Left ventricle myocardium inferior (tissue), 1 donor: ENCODE measurements at regions not wholly inside any gene's neighbourhood (a gene's known extent, or its start where the extent isn't known, plus 50 kb on each side); places are given as distances from the start of the nearest gene placed in this dataset.

Experiments
- DNase-seq: peaks from one replicate; pipeline ENCODE4 v3.0.0-alpha.2; 2020
- H3K27ac ChIP-seq: fragments of 200-600 bp; replicated peaks from 2 replicates; pipeline ENCODE4 v1.8.0; 2021
- H3K27me3 ChIP-seq: fragments of 200-600 bp; 2 replicates; pipeline ENCODE4 v1.8.0; 2021; ENCODE audit warnings: low read depth
- H3K36me3 ChIP-seq: fragments of 200-600 bp; 2 replicates; pipeline ENCODE4 v1.8.0; 2021
- H3K4me1 ChIP-seq: fragments of 200-600 bp; 2 replicates; pipeline ENCODE4 v1.8.0; 2021
- H3K4me3 ChIP-seq: fragments of 200-600 bp; 2 replicates; pipeline ENCODE4 v1.8.0; 2021; ENCODE audit warnings: mild to moderate bottlenecking, moderate library complexity
- H3K9me3 ChIP-seq: fragments of 200-600 bp; replicated peaks from 2 replicates; pipeline ENCODE4 v1.8.0; 2021
- intact Hi-C: fragments of 100-400 bp; cut with micrococcal nuclease; formaldehyde crosslinking; loops from one replicate; pipeline ENCODE4 v1.11.0; 2022
- TF ChIP-seq, protein P1 (sequence below): fragments of 200-600 bp; IDR thresholded peaks from 2 replicates; pipeline ENCODE4 v1.8.0; 2021; ENCODE audit warnings: antibody characterized with exemption, mild to moderate bottlenecking, borderline replicate concordance
- donor health status: DM: no; HTN: yes; CAD: no; lungs with severe emphysema.

DNA sequence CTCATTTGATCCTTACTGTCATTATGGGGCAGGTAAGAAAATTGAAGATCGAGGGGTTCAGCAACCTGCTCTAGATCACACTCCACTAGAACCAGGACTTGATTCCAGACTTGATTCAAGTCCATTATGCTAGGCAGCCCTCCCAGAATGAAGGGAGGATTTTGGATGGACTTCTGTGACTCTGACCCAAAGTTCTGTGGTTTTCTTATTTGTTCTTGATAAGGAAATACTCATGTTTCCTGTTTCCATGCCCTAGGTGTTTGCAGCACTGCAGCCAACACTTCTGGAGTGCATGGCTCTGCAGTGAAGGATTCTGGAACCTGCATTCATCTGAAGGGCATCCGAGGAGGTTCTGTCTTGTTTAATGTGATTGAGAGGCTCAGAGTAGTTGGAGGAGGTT, 140.0 kb downstream of the FCRL5 start:
- intact Hi-C loops, result no loop called here
- TF ChIP-seq, protein P1, sequence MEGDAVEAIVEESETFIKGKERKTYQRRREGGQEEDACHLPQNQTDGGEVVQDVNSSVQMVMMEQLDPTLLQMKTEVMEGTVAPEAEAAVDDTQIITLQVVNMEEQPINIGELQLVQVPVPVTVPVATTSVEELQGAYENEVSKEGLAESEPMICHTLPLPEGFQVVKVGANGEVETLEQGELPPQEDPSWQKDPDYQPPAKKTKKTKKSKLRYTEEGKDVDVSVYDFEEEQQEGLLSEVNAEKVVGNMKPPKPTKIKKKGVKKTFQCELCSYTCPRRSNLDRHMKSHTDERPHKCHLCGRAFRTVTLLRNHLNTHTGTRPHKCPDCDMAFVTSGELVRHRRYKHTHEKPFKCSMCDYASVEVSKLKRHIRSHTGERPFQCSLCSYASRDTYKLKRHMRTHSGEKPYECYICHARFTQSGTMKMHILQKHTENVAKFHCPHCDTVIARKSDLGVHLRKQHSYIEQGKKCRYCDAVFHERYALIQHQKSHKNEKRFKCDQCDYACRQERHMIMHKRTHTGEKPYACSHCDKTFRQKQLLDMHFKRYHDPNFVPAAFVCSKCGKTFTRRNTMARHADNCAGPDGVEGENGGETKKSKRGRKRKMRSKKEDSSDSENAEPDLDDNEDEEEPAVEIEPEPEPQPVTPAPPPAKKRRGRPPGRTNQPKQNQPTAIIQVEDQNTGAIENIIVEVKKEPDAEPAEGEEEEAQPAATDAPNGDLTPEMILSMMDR, result no peak
- H3K4me1 ChIP-seq, result no peaks in the 10 kb centered on the region
- no peak overlapping the region for H3K4me3 ChIP-seq
- no peaks in the 10 kb centered on the region for H3K9me3 ChIP-seq
- H3K36me3 ChIP-seq, result no peaks in the 10 kb centered on the region
- no peak overlapping the region for H3K27ac ChIP-seq
- DNase-seq, result no peak
- peaks cover 27% of the 10 kb centered on the region for H3K27me3 ChIP-seq

DNA sequence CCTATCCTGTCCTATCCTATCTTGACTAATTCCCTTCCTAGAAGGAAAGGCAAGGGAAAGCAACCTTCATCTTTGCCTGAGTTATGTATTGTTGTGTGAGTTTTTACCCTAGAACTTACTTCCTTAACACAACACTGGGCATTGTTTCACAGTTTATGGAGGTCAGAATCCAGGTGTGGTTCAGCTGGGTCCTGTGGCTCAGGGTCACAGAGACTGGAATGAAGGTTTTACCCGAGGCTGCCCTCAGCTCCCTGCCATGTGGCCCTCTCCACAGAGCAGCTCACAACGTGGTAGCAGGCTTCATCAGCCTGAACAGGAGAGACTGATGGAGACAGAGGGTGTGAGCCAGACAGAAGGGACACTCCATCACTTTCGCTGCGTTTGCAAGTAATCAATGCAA, 140.5 kb downstream of the FCRL5 start:
- Histone ChIP-seq H3K27ac (no peak overlapping the region), H3K4me1 (no peaks in the 10 kb centered on the region), H3K36me3 (no peaks in the 10 kb centered on the region), H3K9me3 (no peaks in the 10 kb centered on the region), H3K4me3 (no peak overlapping the region), H3K27me3 (peaks cover 21% of the 10 kb centered on the region)
- TF ChIP-seq, protein P1, result no peak
- intact Hi-C loops, result no loop called here
- no peak for DNase-seq

DNA sequence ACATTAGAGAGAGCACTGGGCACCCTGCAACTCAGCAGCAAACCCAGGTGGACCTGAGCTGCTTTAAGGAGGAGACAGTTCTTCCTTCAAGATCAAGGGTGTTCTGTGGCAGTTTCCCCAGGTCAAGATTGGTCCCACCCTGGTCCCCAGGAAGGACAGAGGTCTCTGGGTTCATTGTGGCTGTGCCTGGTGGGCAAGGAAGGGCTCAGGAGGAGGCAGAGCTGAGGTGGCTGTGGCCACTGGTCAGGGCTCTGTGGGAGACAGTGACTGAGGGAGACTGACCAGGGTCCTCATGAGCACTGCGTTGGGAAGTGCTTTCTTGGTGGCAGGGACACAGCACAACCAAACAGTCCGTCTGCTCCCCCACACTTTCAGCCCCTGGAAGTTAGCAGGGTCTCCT, 141.3 kb downstream of the FCRL5 start:
- Histone ChIP-seq H3K4me1 (no peaks in the 10 kb centered on the region), H3K27me3 (peaks cover 17% of the 10 kb centered on the region), H3K4me3 (no peak overlapping the region), H3K36me3 (no peaks in the 10 kb centered on the region), H3K9me3 (no peaks in the 10 kb centered on the region), H3K27ac (no peak overlapping the region)
- DNase-seq, result no peak
- TF ChIP-seq, protein P1, result no peak
- intact Hi-C loops, result no loop called here

- no peak for DNase-seq
- TF ChIP-seq, protein P1, result no peak
- intact Hi-C loops, result no loop called here
- Histone ChIP-seq H3K27ac (no peak overlapping the region), H3K4me3 (no peak overlapping the region), H3K9me3 (no peaks in the 10 kb centered on the region), H3K4me1 (no peaks in the 10 kb centered on the region), H3K36me3 (no peaks in the 10 kb centered on the region), H3K27me3 (peaks cover 12% of the 10 kb centered on the region)
Observed at GRCh38 chr1:157410457-157410856, 141.9 kb downstream of the FCRL5 start.

- Histone ChIP-seq H3K4me3 (no peak overlapping the region), H3K27me3 (peaks cover 10% of the 10 kb centered on the region), H3K36me3 (no peaks in the 10 kb centered on the region), H3K4me1 (no peaks in the 10 kb centered on the region), H3K27ac (no peak overlapping the region), H3K9me3 (no peaks in the 10 kb centered on the region)
- intact Hi-C loops, result no loop called here
- no peak for DNase-seq
- TF ChIP-seq, protein P1, result no peak
Observed at GRCh38 chr1:157409927-157410326, 142.4 kb downstream of the FCRL5 start.

DNA sequence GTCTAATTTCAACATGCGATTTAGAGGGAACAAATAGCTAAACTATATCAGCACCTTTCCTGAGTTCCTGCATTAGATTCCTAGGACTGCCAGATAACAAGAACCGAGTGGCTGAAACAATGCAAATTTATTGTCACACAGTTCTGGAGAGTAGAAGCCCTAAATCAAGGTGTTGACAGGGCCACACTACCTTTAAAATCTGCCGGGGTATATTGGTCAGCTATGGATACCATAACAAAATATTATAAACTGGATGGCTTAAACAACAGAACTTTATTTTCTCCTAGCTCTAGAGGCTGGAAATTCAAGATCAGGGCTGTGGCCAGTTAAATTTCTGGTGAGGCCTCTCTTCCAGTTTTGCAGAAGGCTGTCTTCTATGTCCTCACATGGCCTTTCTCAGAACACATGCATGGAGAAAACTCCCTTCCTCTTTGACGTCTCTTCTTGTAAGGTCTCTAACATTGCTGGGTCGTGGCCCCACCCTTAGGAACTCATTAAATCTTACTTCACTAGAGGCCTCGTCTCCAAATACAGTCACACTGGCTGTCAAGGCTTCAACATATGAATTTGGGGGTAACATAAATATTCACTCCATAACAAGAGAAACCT, 144.3 kb downstream of the FCRL5 start:
- DNase-seq, result no peak
- H3K4me1 ChIP-seq, result no peaks in the 10 kb centered on the region
- TF ChIP-seq, protein P1, result no peak
- peaks cover 13% of the 10 kb centered on the region for H3K27me3 ChIP-seq
- H3K4me3 ChIP-seq, result no peak overlapping the region
- no peak overlapping the region for H3K27ac ChIP-seq
- H3K36me3 ChIP-seq, result no peaks in the 10 kb centered on the region
- H3K9me3 ChIP-seq, result no peaks in the 10 kb centered on the region
- intact Hi-C loops, result no loop called here
